ENCODE measurements at regions not wholly inside any gene's neighbourhood (a gene's known extent, or its start where the extent isn't known, plus 50 kb on each side); places are given as distances from the start of the nearest gene placed in this dataset.

GRCh38 chr6:1547785-1548184 is 61.9 kb upstream of the FOXC1 start:
- DNase-seq (ENCODE audit: low read depth, low spot score) = no peak
- no peak overlapping the region for H3K4me3 ChIP-seq (ENCODE audit: low read depth, low read length)
- in situ Hi-C loops (cut with HindIII; ENCODE audit: low sequenced_read_pairs) = no loop called here
- TF ChIP-seq, protein P1, sequence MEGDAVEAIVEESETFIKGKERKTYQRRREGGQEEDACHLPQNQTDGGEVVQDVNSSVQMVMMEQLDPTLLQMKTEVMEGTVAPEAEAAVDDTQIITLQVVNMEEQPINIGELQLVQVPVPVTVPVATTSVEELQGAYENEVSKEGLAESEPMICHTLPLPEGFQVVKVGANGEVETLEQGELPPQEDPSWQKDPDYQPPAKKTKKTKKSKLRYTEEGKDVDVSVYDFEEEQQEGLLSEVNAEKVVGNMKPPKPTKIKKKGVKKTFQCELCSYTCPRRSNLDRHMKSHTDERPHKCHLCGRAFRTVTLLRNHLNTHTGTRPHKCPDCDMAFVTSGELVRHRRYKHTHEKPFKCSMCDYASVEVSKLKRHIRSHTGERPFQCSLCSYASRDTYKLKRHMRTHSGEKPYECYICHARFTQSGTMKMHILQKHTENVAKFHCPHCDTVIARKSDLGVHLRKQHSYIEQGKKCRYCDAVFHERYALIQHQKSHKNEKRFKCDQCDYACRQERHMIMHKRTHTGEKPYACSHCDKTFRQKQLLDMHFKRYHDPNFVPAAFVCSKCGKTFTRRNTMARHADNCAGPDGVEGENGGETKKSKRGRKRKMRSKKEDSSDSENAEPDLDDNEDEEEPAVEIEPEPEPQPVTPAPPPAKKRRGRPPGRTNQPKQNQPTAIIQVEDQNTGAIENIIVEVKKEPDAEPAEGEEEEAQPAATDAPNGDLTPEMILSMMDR (IDR thresholded peaks at IDR 0.05; ENCODE audit: low read depth, low read length) = no peak

DNA sequence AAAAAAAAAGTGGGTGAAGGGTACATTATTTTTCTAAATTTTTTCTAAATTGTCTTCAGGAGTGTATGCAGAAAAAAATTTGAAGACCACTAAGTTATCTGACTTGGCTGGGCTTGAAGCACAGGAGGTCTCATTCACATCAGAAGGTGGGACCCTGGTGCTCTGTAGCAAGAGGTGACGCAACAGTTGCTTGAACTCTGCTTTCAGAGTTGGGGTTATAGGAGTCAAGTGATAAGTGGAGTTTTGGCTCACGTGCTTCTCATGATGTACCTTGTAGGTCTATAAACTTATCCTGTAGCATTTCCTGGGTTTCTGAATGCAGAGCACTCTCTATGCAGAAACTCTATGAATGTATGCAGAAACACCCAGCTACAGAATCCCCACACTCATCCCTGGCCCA is 58.5 kb upstream of the FOXC1 start:
- H3K4me3 ChIP-seq (ENCODE audit: low read depth, low read length) = no peak overlapping the region
- TF ChIP-seq, protein P1 (IDR thresholded peaks at IDR 0.05; ENCODE audit: low read depth, low read length) = no peak
- no peak for DNase-seq (ENCODE audit: low read depth, low spot score)
- in situ Hi-C loops (cut with HindIII; ENCODE audit: low sequenced_read_pairs) = no loop called here

DNA sequence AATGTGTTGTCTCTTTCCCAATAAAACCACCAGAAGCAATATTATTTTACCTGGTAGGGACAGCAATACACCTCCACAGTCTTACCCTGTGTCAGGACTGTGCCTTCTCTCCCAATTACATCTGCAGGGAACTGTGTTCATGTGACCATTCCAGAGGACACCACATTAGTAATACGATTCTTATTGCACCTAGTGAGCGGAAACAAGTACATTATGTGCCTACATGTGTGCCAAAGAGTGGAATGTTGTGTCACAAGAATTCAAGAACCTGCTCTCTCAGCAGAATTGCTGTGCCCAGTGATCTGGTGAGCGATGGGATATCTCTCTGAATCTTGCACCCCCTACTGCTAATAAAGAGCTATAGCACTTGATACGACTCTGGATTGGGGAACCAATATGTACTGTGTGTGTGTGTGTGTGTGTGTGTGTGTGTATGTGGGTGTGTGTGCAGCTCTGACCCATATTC is 57.4 kb upstream of the FOXC1 start:
- H3K4me3 ChIP-seq (ENCODE audit: low read depth, low read length) = no peak overlapping the region
- TF ChIP-seq, protein P1 (IDR thresholded peaks at IDR 0.05; ENCODE audit: low read depth, low read length) = peak; percentile 45
- in situ Hi-C loops (cut with HindIII; ENCODE audit: low sequenced_read_pairs) = no loop called here
- peak; percentile 10 for DNase-seq (ENCODE audit: low read depth, low spot score)

GRCh38 chr6:1553562-1554083 is 56.1 kb upstream of the FOXC1 start:
- TF ChIP-seq, protein P1 (IDR thresholded peaks at IDR 0.05; ENCODE audit: low read depth, low read length) = no peak
- no peak for DNase-seq (ENCODE audit: low read depth, low spot score)
- no peak overlapping the region for H3K4me3 ChIP-seq (ENCODE audit: low read depth, low read length)
- in situ Hi-C loops (cut with HindIII; ENCODE audit: low sequenced_read_pairs) = no loop called here

DNA sequence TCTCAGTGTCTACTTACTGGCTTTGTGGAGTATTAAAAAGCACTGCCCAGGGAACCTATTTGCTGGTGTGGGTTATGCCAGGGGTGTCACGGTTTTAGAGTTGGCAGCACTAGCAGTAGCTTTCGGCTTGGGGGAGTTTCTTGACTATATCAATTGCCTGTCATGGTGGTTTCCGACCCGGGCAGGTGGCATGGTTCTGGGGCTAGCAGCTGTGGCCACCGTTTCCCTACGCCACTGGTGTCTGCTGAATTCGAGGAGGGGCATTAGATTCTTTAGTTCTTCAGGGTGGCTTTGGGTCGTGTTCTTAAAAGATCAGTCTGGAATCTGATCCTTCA is 55.6 kb upstream of the FOXC1 start:
- H3K4me3 ChIP-seq (ENCODE audit: low read depth, low read length) = no peak overlapping the region
- DNase-seq (ENCODE audit: low read depth, low spot score) = no peak
- TF ChIP-seq, protein P1 (IDR thresholded peaks at IDR 0.05; ENCODE audit: low read depth, low read length) = no peak
- in situ Hi-C loops (cut with HindIII; ENCODE audit: low sequenced_read_pairs) = no loop called here

- in situ Hi-C loops (cut with HindIII; ENCODE audit: low sequenced_read_pairs) = no loop called here
- TF ChIP-seq, protein P1 (IDR thresholded peaks at IDR 0.05; ENCODE audit: low read depth, low read length) = peak; percentile 61
- DNase-seq (ENCODE audit: low read depth, low spot score) = peak; percentile 47
- peak overlapping the region; percentile 48 for H3K4me3 ChIP-seq (ENCODE audit: low read depth, low read length)
Observed at GRCh38 chr6:1554476-1555310, 55.0 kb upstream of the FOXC1 start.

Data from astrocyte of the spinal cord (primary cell).